GM23338 (cell line): ENCODE measurements at regions not wholly inside any gene's neighbourhood (a gene's known extent, or its start where the extent isn't known, plus 50 kb on each side); places are given as distances from the start of the nearest gene placed in this dataset.

ENCODE experiments used
- ATAC-seq: fragments of 200-7000 bp; cut with Tn5 transposase; 3 replicates; pipeline ENCODE4 v1.9.1; 2020
- DNase-seq: peaks from one replicate; pipeline ENCODE4 v3.0.0-alpha.2; 2015; ENCODE audit warnings: low spot score
- H2AFZ ChIP-seq: fragments of 200-600 bp; sonication (generic); 2 replicates; pipeline ENCODE4 v1.8.0; 2016; ENCODE audit warnings: antibody characterized with exemption, mild to moderate bottlenecking, moderate library complexity
- H3F3A ChIP-seq: fragments of 200-600 bp; sonication (generic); replicated peaks from 2 replicates; pipeline ENCODE4 v1.8.0; 2017; ENCODE audit warnings: antibody characterized with exemption, mixed run types, low read depth
- H3K27ac ChIP-seq: fragments of 200-600 bp; sonication (generic); 2 replicates; pipeline ENCODE4 v1.6.1; 2016; ENCODE audit warnings: low read depth
- H3K27me3 ChIP-seq: fragments of 200-600 bp; sonication (generic); 2 replicates; pipeline ENCODE4 v1.8.0; 2016; ENCODE audit warnings: mild to moderate bottlenecking, mixed run types, moderate library complexity; ENCODE audit not compliant: insufficient read depth
- H3K36me3 ChIP-seq: fragments of 200-600 bp; sonication (generic); 2 replicates; pipeline ENCODE4 v1.8.0; 2016; ENCODE audit warnings: mild to moderate bottlenecking; ENCODE audit not compliant: insufficient read depth
- H3K4me1 ChIP-seq: fragments of 200-600 bp; sonication (generic); 2 replicates; pipeline ENCODE4 v1.8.0; 2016; ENCODE audit warnings: mild to moderate bottlenecking, moderate library complexity; ENCODE audit not compliant: insufficient read depth
- H3K4me2 ChIP-seq: fragments of 200-600 bp; sonication (generic); 2 replicates; pipeline ENCODE4 v1.7.1; 2017; ENCODE audit warnings: mixed run types
- H3K4me3 ChIP-seq: fragments of 200-600 bp; sonication (generic); 2 replicates; pipeline ENCODE4 v1.6.1; 2016; ENCODE audit warnings: mixed run types
- H3K79me2 ChIP-seq: fragments of 200-600 bp; sonication (generic); replicated peaks from 2 replicates; pipeline ENCODE4 v1.8.0; 2017; ENCODE audit warnings: mild to moderate bottlenecking; ENCODE audit not compliant: insufficient read depth
- H3K9me2 ChIP-seq: fragments of 200-600 bp; sonication (generic); 2 replicates; pipeline ENCODE4 v1.8.0; 2017; ENCODE audit not compliant: insufficient read depth
- H4K20me1 ChIP-seq: fragments of 200-600 bp; sonication (generic); replicated peaks from 2 replicates; pipeline ENCODE4 v1.8.0; 2017; ENCODE audit warnings: mild to moderate bottlenecking; ENCODE audit not compliant: insufficient read depth
- H3K27ac Mint-ChIP-seq: 2 replicates; pipeline ENCODE4 v1.8.0; 2020; ENCODE audit warnings: inconsistent platforms, mild to moderate bottlenecking, moderate library complexity, mixed read lengths
- H3K27me3 Mint-ChIP-seq: 3 replicates; pipeline ENCODE4 v1.8.0; 2022; ENCODE audit warnings: low read depth, mild to moderate bottlenecking, moderate library complexity, mixed read lengths, inconsistent platforms; ENCODE audit not compliant: insufficient read depth, poor library complexity
- H3K36me3 Mint-ChIP-seq: 3 replicates; pipeline ENCODE4 v1.8.0; 2021; ENCODE audit warnings: low read depth, mild to moderate bottlenecking, inconsistent platforms, moderate library complexity, mixed read lengths
- H3K4me1 Mint-ChIP-seq: 3 replicates; pipeline ENCODE4 v1.8.0; 2020; ENCODE audit warnings: mild to moderate bottlenecking, inconsistent platforms, mixed read lengths
- H3K4me3 Mint-ChIP-seq: 3 replicates; pipeline ENCODE4 v1.8.0; 2021; ENCODE audit warnings: moderate library complexity, mild to moderate bottlenecking, inconsistent platforms, mixed read lengths
- H3K9me3 Mint-ChIP-seq: 3 replicates; pipeline ENCODE4 v1.8.0; 2020; ENCODE audit warnings: moderate library complexity, mild to moderate bottlenecking, inconsistent platforms, mixed read lengths
- CREB1 ChIP-seq: fragments of 250-450 bp; sonication (Bioruptor Pico); IDR thresholded peaks from 2 replicates; pipeline ENCODE4 v1.5.0; 2020; ENCODE audit warnings: low read depth, mild to moderate bottlenecking, moderate library complexity
- EZH2 ChIP-seq: fragments of 200-600 bp; sonication (generic); IDR thresholded peaks from one replicate; pipeline ENCODE4 v1.8.0; 2017; ENCODE audit warnings: antibody characterized with exemption, mild to moderate bottlenecking, low read depth; ENCODE audit not compliant: unreplicated experiment
- EZH2phosphoT487 ChIP-seq: fragments of 200-600 bp; sonication (generic); IDR thresholded peaks from one replicate; pipeline ENCODE4 v1.8.1; 2018; ENCODE audit warnings: antibody characterized with exemption; ENCODE audit not compliant: unreplicated experiment
- JUNB ChIP-seq: IDR thresholded peaks from one replicate; pipeline ENCODE4 v1.6.1; 2016; ENCODE audit warnings: antibody characterized with exemption; ENCODE audit not compliant: unreplicated experiment
- NANOG ChIP-seq: IDR thresholded peaks from 2 replicates; pipeline ENCODE4 v1.6.1; 2016; ENCODE audit warnings: antibody characterized with exemption, borderline replicate concordance
- POLR2AphosphoS5 ChIP-seq: IDR thresholded peaks from 2 replicates; pipeline ENCODE4 v1.6.1; 2016; ENCODE audit warnings: antibody characterized with exemption, low read depth
- STAT1 ChIP-seq: IDR thresholded peaks from one replicate; pipeline ENCODE4 v1.6.1; 2016; ENCODE audit warnings: antibody characterized with exemption; ENCODE audit not compliant: unreplicated experiment
- ZNF114 ChIP-seq: fragments of 250-450 bp; sonication (Bioruptor Pico); IDR thresholded peaks from 2 replicates; pipeline ENCODE4 v1.5.0; 2020; ENCODE audit warnings: mild to moderate bottlenecking, moderate library complexity
- ZNF331 ChIP-seq: fragments of 250-450 bp; sonication (Bioruptor Pico); IDR thresholded peaks from 2 replicates; pipeline ENCODE4 v1.5.0; 2020; ENCODE audit warnings: low read depth, mild to moderate bottlenecking, moderate library complexity
- TF ChIP-seq, protein P1 (sequence below), 2 experiments: fragments of 200-600 bp in 1 of 2; sonication (generic) in 1 of 2; conservative IDR thresholded peaks; 2 replicates each; pipeline versions ENCODE4 v1.5.1 to v1.6.1; 2016 to 2017; ENCODE audit warnings: antibody characterized with exemption in 2 of 2, low read depth in 2 of 2, mild to moderate bottlenecking in 2 of 2, moderate library complexity in 1 of 2
- TF ChIP-seq, protein P2 (sequence below): IDR thresholded peaks from 2 replicates; pipeline ENCODE4 v1.6.1; 2016; ENCODE audit warnings: antibody characterized with exemption
- TF ChIP-seq, protein P3 (sequence below): IDR thresholded peaks from one replicate; pipeline ENCODE4 v1.6.1; 2018; ENCODE audit warnings: antibody characterized with exemption; ENCODE audit not compliant: unreplicated experiment
- TF ChIP-seq, protein P4 (sequence below): fragments of 250-450 bp; sonication (Bioruptor Pico); IDR thresholded peaks from 2 replicates; pipeline ENCODE4 v1.5.0; 2020; ENCODE audit warnings: mild to moderate bottlenecking, moderate library complexity

DNA sequence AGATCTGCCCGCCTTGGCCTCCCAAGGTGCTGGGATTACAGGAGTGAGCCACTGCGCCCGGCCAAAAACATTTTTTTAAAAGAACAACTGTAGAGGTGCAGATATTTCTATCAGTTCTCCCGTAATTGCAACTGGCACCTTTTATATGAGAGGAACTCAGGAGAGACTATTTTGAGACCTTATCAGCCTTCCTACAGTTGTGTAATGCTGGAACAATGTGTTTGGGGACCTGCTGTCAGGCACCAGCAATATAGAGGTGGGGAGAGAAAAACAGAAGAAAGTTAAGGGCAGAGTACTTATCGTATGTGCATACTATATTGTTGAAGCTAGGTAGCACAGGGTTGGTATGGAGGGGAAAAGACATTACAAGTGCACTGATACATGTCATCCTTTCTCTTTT, 343.8 kb upstream of the ANKRD30A start:
- Histone ChIP-seq H3K4me1 (no peaks in the 10 kb centered on the region), H3F3A (no peaks in the 10 kb centered on the region), H4K20me1 (no peaks in the 10 kb centered on the region), H3K4me2 (no peak overlapping the region), H3K27me3 (no peaks in the 10 kb centered on the region), H3K4me3 (no peak overlapping the region), H3K27ac (no peak overlapping the region), H3K79me2 (no peaks in the 10 kb centered on the region), H3K9me2 (no peaks in the 10 kb centered on the region), H2AFZ (no peak overlapping the region), H3K36me3 (no peaks in the 10 kb centered on the region)
- TF ChIP-seq ZNF331 (CRISPR knock-in tag) (no peak), CREB1 (CRISPR knock-in tag) (no peak), EZH2 (no peak), NANOG (no peak), EZH2phosphoT487 (no peak), POLR2AphosphoS5 (no peak), JUNB (no peak), ZNF114 (CRISPR knock-in tag) (no peak), STAT1 (no peak)
- TF ChIP-seq, protein P1, sequence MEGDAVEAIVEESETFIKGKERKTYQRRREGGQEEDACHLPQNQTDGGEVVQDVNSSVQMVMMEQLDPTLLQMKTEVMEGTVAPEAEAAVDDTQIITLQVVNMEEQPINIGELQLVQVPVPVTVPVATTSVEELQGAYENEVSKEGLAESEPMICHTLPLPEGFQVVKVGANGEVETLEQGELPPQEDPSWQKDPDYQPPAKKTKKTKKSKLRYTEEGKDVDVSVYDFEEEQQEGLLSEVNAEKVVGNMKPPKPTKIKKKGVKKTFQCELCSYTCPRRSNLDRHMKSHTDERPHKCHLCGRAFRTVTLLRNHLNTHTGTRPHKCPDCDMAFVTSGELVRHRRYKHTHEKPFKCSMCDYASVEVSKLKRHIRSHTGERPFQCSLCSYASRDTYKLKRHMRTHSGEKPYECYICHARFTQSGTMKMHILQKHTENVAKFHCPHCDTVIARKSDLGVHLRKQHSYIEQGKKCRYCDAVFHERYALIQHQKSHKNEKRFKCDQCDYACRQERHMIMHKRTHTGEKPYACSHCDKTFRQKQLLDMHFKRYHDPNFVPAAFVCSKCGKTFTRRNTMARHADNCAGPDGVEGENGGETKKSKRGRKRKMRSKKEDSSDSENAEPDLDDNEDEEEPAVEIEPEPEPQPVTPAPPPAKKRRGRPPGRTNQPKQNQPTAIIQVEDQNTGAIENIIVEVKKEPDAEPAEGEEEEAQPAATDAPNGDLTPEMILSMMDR (conservative IDR thresholded peaks at IDR 0.05; ENCODE audit: low read depth in 2 of 2): no peak
- TF ChIP-seq, protein P2, sequence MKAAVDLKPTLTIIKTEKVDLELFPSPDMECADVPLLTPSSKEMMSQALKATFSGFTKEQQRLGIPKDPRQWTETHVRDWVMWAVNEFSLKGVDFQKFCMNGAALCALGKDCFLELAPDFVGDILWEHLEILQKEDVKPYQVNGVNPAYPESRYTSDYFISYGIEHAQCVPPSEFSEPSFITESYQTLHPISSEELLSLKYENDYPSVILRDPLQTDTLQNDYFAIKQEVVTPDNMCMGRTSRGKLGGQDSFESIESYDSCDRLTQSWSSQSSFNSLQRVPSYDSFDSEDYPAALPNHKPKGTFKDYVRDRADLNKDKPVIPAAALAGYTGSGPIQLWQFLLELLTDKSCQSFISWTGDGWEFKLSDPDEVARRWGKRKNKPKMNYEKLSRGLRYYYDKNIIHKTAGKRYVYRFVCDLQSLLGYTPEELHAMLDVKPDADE: no peak
- TF ChIP-seq, protein P3, sequence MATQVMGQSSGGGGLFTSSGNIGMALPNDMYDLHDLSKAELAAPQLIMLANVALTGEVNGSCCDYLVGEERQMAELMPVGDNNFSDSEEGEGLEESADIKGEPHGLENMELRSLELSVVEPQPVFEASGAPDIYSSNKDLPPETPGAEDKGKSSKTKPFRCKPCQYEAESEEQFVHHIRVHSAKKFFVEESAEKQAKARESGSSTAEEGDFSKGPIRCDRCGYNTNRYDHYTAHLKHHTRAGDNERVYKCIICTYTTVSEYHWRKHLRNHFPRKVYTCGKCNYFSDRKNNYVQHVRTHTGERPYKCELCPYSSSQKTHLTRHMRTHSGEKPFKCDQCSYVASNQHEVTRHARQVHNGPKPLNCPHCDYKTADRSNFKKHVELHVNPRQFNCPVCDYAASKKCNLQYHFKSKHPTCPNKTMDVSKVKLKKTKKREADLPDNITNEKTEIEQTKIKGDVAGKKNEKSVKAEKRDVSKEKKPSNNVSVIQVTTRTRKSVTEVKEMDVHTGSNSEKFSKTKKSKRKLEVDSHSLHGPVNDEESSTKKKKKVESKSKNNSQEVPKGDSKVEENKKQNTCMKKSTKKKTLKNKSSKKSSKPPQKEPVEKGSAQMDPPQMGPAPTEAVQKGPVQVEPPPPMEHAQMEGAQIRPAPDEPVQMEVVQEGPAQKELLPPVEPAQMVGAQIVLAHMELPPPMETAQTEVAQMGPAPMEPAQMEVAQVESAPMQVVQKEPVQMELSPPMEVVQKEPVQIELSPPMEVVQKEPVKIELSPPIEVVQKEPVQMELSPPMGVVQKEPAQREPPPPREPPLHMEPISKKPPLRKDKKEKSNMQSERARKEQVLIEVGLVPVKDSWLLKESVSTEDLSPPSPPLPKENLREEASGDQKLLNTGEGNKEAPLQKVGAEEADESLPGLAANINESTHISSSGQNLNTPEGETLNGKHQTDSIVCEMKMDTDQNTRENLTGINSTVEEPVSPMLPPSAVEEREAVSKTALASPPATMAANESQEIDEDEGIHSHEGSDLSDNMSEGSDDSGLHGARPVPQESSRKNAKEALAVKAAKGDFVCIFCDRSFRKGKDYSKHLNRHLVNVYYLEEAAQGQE: no peak
- TF ChIP-seq, protein P4, sequence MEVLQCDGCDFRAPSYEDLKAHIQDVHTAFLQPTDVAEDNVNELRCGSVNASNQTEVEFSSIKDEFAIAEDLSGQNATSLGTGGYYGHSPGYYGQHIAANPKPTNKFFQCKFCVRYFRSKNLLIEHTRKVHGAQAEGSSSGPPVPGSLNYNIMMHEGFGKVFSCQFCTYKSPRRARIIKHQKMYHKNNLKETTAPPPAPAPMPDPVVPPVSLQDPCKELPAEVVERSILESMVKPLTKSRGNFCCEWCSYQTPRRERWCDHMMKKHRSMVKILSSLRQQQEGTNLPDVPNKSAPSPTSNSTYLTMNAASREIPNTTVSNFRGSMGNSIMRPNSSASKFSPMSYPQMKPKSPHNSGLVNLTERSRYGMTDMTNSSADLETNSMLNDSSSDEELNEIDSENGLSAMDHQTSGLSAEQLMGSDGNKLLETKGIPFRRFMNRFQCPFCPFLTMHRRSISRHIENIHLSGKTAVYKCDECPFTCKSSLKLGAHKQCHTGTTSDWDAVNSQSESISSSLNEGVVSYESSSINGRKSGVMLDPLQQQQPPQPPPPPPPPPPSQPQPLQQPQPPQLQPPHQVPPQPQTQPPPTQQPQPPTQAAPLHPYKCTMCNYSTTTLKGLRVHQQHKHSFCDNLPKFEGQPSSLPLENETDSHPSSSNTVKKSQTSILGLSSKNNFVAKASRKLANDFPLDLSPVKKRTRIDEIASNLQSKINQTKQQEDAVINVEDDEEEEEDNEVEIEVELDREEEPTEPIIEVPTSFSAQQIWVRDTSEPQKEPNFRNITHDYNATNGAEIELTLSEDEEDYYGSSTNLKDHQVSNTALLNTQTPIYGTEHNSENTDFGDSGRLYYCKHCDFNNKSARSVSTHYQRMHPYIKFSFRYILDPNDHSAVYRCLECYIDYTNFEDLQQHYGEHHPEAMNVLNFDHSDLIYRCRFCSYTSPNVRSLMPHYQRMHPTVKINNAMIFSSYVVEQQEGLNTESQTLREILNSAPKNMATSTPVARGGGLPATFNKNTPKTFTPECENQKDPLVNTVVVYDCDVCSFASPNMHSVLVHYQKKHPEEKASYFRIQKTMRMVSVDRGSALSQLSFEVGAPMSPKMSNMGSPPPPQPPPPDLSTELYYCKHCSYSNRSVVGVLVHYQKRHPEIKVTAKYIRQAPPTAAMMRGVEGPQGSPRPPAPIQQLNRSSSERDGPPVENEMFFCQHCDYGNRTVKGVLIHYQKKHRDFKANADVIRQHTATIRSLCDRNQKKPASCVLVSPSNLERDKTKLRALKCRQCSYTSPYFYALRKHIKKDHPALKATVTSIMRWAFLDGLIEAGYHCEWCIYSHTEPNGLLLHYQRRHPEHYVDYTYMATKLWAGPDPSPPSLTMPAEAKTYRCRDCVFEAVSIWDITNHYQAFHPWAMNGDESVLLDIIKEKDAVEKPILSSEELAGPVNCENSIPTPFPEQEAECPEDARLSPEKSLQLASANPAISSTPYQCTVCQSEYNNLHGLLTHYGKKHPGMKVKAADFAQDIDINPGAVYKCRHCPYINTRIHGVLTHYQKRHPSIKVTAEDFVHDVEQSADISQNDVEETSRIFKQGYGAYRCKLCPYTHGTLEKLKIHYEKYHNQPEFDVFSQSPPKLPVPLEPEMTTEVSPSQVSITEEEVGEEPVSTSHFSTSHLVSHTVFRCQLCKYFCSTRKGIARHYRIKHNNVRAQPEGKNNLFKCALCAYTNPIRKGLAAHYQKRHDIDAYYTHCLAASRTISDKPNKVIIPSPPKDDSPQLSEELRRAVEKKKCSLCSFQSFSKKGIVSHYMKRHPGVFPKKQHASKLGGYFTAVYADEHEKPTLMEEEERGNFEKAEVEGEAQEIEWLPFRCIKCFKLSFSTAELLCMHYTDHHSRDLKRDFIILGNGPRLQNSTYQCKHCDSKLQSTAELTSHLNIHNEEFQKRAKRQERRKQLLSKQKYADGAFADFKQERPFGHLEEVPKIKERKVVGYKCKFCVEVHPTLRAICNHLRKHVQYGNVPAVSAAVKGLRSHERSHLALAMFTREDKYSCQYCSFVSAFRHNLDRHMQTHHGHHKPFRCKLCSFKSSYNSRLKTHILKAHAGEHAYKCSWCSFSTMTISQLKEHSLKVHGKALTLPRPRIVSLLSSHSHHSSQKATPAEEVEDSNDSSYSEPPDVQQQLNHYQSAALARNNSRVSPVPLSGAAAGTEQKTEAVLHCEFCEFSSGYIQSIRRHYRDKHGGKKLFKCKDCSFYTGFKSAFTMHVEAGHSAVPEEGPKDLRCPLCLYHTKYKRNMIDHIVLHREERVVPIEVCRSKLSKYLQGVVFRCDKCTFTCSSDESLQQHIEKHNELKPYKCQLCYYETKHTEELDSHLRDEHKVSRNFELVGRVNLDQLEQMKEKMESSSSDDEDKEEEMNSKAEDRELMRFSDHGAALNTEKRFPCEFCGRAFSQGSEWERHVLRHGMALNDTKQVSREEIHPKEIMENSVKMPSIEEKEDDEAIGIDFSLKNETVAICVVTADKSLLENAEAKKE (CRISPR knock-in tag): no peak
- Mint-ChIP-seq H3K36me3 (no peaks in the 10 kb centered on the region), H3K9me3 (no peaks in the 10 kb centered on the region), H3K27ac (no peak overlapping the region), H3K27me3 (no peaks in the 10 kb centered on the region), H3K4me1 (peaks cover 10% of the 10 kb centered on the region; the same call in 2 of the 3 replicates), H3K4me3 (no peak overlapping the region)
- DNase-seq (no peak), ATAC-seq (no peak)
